Osteocyte (in vitro differentiated cells): ENCODE measurements at regions not wholly inside any gene's neighbourhood (a gene's known extent, or its start where the extent isn't known, plus 50 kb on each side); places are given as distances from the start of the nearest gene placed in this dataset.

Experiments used
- DNase-seq: peaks from one replicate; pipeline ENCODE4 v3.0.0; 2021; ENCODE audit warnings: mixed read lengths; ENCODE audit not compliant: unreplicated experiment; ENCODE audit errors: extremely low spot score
- H3K27ac Mint-ChIP-seq: one replicate; pipeline ENCODE4 v1.8.0; 2021; ENCODE audit warnings: mild to moderate bottlenecking, mixed read lengths; ENCODE audit not compliant: unreplicated experiment
- H3K27me3 Mint-ChIP-seq: one replicate; pipeline ENCODE4 v1.8.0; 2021; ENCODE audit warnings: mixed read lengths; ENCODE audit not compliant: unreplicated experiment
- H3K36me3 Mint-ChIP-seq: one replicate; pipeline ENCODE4 v1.8.0; 2021; ENCODE audit warnings: mixed read lengths; ENCODE audit not compliant: unreplicated experiment
- H3K4me1 Mint-ChIP-seq: one replicate; pipeline ENCODE4 v1.8.0; 2021; ENCODE audit warnings: mixed read lengths; ENCODE audit not compliant: unreplicated experiment
- H3K4me3 Mint-ChIP-seq: one replicate; pipeline ENCODE4 v1.8.0; 2021; ENCODE audit warnings: mild to moderate bottlenecking, moderate library complexity, mixed read lengths; ENCODE audit not compliant: unreplicated experiment
- H3K9me3 Mint-ChIP-seq: one replicate; pipeline ENCODE4 v1.8.0; 2021; ENCODE audit warnings: mixed read lengths; ENCODE audit not compliant: unreplicated experiment
- CTCF ChIP-seq: fragments of 200-600 bp; sonication (generic); IDR thresholded peaks from 2 replicates; pipeline ENCODE4 v1.5.0; 2021; ENCODE audit warnings: antibody characterized with exemption, mild to moderate bottlenecking, moderate library complexity

DNA sequence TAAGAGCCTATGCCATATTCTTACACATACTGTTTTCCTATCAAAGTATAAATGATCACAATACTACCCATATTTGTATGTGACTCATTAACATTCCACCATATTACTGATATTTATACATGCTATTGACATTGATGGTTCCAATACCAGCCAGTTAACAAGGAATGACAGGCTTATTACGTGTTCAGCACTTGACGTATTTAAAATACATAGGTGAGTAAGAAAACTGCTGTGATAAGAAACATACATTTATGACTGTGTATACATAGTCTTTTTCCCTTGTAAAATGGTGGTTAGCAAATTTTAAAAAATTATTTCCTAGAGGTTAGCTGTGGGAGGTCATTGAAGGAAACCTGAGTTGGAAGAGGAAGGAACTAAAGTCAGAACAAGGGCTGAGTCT, 81.1 kb upstream of the NEUROD6 start:
- DNase-seq, result no peak
- no peaks in the 10 kb centered on the region for H3K9me3 Mint-ChIP-seq
- H3K27ac Mint-ChIP-seq, result no peak overlapping the region
- peaks cover 4% of the 10 kb centered on the region for H3K4me1 Mint-ChIP-seq
- no peak for TF ChIP-seq CTCF
- H3K27me3 Mint-ChIP-seq, result peaks cover 41% of the 10 kb centered on the region
- no peaks in the 10 kb centered on the region for H3K36me3 Mint-ChIP-seq
- H3K4me3 Mint-ChIP-seq, result no peak overlapping the region

DNA sequence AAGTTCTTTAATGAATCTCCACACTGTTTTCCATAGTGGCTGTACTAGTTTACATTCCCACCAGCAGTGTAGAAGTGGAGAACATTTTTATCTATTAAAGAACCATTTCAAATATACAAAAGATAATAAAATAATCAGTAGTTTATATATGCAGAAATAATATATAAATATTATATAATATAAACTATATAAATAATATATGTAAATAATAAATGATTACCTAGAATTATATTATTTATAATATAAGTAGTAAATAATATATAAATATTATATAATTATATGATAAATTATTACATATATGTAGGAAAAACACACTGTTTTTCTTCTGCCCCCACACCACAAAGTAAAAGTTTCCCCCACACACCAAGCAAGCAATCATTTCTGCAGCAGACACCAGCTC, 83.5 kb upstream of the NEUROD6 start:
- H3K9me3 Mint-ChIP-seq, result no peaks in the 10 kb centered on the region
- DNase-seq, result no peak
- H3K36me3 Mint-ChIP-seq, result no peaks in the 10 kb centered on the region
- H3K4me1 Mint-ChIP-seq, result peaks cover 4% of the 10 kb centered on the region
- no peak overlapping the region for H3K27ac Mint-ChIP-seq
- H3K4me3 Mint-ChIP-seq, result no peak overlapping the region
- no peak for TF ChIP-seq CTCF
- peaks cover 45% of the 10 kb centered on the region for H3K27me3 Mint-ChIP-seq

GRCh38 chr7:31432176-31432575, 81.7 kb upstream of the ITPRID1 start:
- Mint-ChIP-seq H3K27ac (no peak overlapping the region), H3K9me3 (no peaks in the 10 kb centered on the region), H3K27me3 (peaks cover 16% of the 10 kb centered on the region), H3K36me3 (no peaks in the 10 kb centered on the region), H3K4me1 (no peaks in the 10 kb centered on the region), H3K4me3 (no peak overlapping the region)
- DNase-seq, result no peak
- no peak for TF ChIP-seq CTCF

GRCh38 chr7:31432836-31433340, 81.0 kb upstream of the ITPRID1 start:
- peaks cover 16% of the 10 kb centered on the region for H3K27me3 Mint-ChIP-seq
- H3K4me1 Mint-ChIP-seq, result no peaks in the 10 kb centered on the region
- H3K9me3 Mint-ChIP-seq, result no peaks in the 10 kb centered on the region
- H3K27ac Mint-ChIP-seq, result no peak overlapping the region
- no peak overlapping the region for H3K4me3 Mint-ChIP-seq
- no peaks in the 10 kb centered on the region for H3K36me3 Mint-ChIP-seq
- TF ChIP-seq CTCF, result no peak
- DNase-seq, result no peak

- DNase-seq, result no peak
- no peaks in the 10 kb centered on the region for H3K9me3 Mint-ChIP-seq
- TF ChIP-seq CTCF, result no peak
Observed at GRCh38 chr7:31437250-31437865, 76.5 kb upstream of the ITPRID1 start.

More at GRCh38 chr7:31437250-31437865, 76.5 kb upstream of the ITPRID1 start:
- Mint-ChIP-seq H3K4me3 (no peak overlapping the region), H3K27ac (no peak overlapping the region), H3K36me3 (no peaks in the 10 kb centered on the region), H3K27me3 (peaks cover 31% of the 10 kb centered on the region), H3K4me1 (no peaks in the 10 kb centered on the region)
